HL-60 (cell line): ENCODE measurements at regions not wholly inside any gene's neighbourhood (a gene's known extent, or its start where the extent isn't known, plus 50 kb on each side); places are given as distances from the start of the nearest gene placed in this dataset.
A peak's percentile ranks its signal among the peaks of the same experiment; 100 is the strongest.

Experiments
- DNase-seq, 2 experiments: peaks; one replicate each; pipeline ENCODE4 v3.0.0-alpha.2; 2010 to 2020; ENCODE audit warnings: low read depth in 1 of 2, low spot score in 1 of 2
- H3K27ac ChIP-seq: fragments of 250-450 bp; sonication (Bioruptor Pico); replicated peaks from 2 replicates; pipeline ENCODE4 v1.5.1; 2020; ENCODE audit warnings: mild to moderate bottlenecking, moderate library complexity
- H3K27me3 ChIP-seq: fragments of 250-450 bp; sonication (Bioruptor Pico); 2 replicates; pipeline ENCODE4 v1.5.1; 2021; ENCODE audit warnings: mild to moderate bottlenecking, moderate library complexity; ENCODE audit not compliant: insufficient read depth, poor library complexity, severe bottlenecking
- H3K4me3 ChIP-seq: replicated peaks from 2 replicates; pipeline ENCODE4 v1.5.1; 2011; ENCODE audit warnings: mild to moderate bottlenecking, control low read depth, low read length; ENCODE audit not compliant: insufficient read depth
- CTCF ChIP-seq: IDR thresholded peaks from one replicate; pipeline ENCODE4 v1.5.1; 2011; ENCODE audit warnings: low read length, control low read depth, inconsistent platforms; ENCODE audit not compliant: insufficient read depth
- GABPA ChIP-seq: IDR thresholded peaks from 2 replicates; pipeline ENCODE4 v1.6.1; 2012; ENCODE audit warnings: low read depth
- POLR2AphosphoS5 ChIP-seq: IDR thresholded peaks from 2 replicates; pipeline ENCODE4 v1.6.1; 2012; ENCODE audit warnings: low read depth
- REST ChIP-seq: IDR thresholded peaks from 2 replicates; pipeline ENCODE4 v1.6.1; 2012; ENCODE audit warnings: low read depth; ENCODE audit not compliant: insufficient replicate concordance
- SPI1 ChIP-seq: IDR thresholded peaks from 2 replicates; pipeline ENCODE4 v1.6.1; 2012; ENCODE audit warnings: low read depth, mild to moderate bottlenecking, borderline replicate concordance

DNA sequence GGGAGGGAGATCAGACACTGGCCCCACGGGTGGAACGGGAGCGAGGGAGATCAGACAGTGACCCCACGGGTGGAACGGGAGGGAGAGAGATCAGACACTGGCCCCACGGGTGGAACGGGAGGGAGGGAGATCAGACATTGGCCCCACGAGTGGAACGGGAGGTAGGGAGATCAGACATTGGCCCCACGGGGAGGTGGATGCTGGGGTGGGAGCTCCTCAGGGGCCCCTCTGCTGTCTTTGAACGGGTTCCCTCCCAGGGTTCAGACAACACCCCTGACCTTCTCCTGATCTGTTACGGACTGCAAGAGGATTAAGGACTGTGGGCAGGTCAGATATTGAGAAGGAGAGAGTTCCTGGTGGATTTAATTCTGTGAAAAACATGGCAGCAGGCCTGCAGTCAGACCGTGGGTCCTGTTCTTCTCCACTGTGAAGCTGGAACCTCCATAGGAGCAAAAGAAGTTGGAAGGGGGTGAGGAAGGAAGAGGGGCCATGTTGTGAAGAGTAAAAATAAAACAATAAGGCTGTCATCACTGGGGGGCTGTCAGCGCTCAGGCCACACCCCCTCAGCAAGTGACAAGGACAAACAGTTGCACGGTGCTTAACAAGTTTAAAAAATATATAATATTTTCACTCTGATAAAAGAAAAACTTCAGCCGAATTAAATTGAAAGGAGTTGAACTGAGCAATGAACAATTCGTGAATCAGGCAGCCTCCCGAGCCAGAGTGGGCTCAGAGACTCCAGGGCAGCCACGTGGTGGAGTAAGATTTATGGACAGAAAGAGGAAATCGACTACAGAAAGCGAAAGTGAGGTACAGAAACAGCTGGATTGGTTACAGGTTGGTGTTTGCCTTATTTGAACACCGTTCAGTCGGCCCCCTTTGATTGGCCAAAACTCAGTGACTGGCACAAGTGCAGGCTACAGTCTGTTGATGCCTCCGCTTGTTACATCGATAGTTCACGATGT lies 348.7 kb upstream of the TNRC6C start:
- Histone ChIP-seq H3K4me3 (no peak overlapping the region), H3K27ac (no peak overlapping the region), H3K27me3 (no peaks in the 10 kb centered on the region)
- peak in 1 of 2 experiments; percentile 14 for DNase-seq
- TF ChIP-seq SPI1 (0 out of 2 replicates have a peak, but pooled peaks have one; percentile 6), REST (no peak)

DNA sequence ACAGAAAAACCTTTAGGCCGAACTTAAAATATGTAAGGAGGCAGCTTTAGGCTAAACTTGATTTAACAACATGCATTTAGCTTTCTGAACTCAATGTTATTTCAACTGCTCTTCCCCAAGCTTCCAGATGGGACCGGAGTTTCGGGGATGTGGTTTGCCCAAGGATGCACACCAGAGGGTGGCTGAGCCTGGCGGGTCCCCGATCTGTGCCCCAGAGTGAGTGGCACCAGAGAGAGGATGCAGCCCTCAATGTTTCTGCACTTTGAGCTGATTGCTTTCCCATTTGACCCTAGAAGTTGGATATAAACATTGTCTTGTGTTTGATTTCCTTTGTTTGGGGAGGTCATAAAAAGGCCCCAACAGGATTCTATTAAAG lies 348.0 kb upstream of the TNRC6C start:
- Histone ChIP-seq H3K4me3 (no peak overlapping the region), H3K27ac (no peak overlapping the region), H3K27me3 (no peaks in the 10 kb centered on the region)
- TF ChIP-seq REST = no peak
- no peak for TF ChIP-seq GABPA
- DNase-seq = no peak

- Histone ChIP-seq H3K4me3 (no peak overlapping the region), H3K27ac (no peak overlapping the region)
Observed at GRCh38 chr17:77610972-77611521, 347.5 kb upstream of the TNRC6C start.

More at GRCh38 chr17:77610972-77611521, 347.5 kb upstream of the TNRC6C start:
- H3K27me3 ChIP-seq = no peaks in the 10 kb centered on the region
- TF ChIP-seq POLR2AphosphoS5 (no peak), REST (no peak), SPI1 (no peak), CTCF (no peak), GABPA (no peak)
- DNase-seq = no peak
